Neural crest cell (in vitro differentiated cells): ENCODE measurements at regions not wholly inside any gene's neighbourhood (a gene's known extent, or its start where the extent isn't known, plus 50 kb on each side); places are given as distances from the start of the nearest gene placed in this dataset.

Experiments
- DNase-seq: peaks from one replicate; pipeline ENCODE4 v3.0.0; 2021; ENCODE audit warnings: low read depth, mixed read lengths, low spot score
- H3K27ac Mint-ChIP-seq: one replicate; pipeline ENCODE4 v1.8.0; 2021; ENCODE audit warnings: mild to moderate bottlenecking, mixed read lengths; ENCODE audit not compliant: unreplicated experiment
- H3K27me3 Mint-ChIP-seq: 2 replicates; pipeline ENCODE4 v1.8.0; 2021; ENCODE audit warnings: low read depth, mild to moderate bottlenecking, mixed read lengths
- H3K36me3 Mint-ChIP-seq: 2 replicates; pipeline ENCODE4 v1.8.0; 2021; ENCODE audit warnings: low read depth, mild to moderate bottlenecking, mixed read lengths
- H3K4me1 Mint-ChIP-seq: 2 replicates; pipeline ENCODE4 v1.8.0; 2021; ENCODE audit warnings: mixed read lengths
- H3K4me3 Mint-ChIP-seq: one replicate; pipeline ENCODE4 v1.8.0; 2021; ENCODE audit warnings: mild to moderate bottlenecking, mixed read lengths
- H3K9me3 Mint-ChIP-seq: 2 replicates; pipeline ENCODE4 v1.8.0; 2021; ENCODE audit warnings: mixed read lengths
- CTCF ChIP-seq: fragments of 200-600 bp; sonication (generic); conservative IDR thresholded peaks from 2 replicates; pipeline ENCODE4 v1.5.0; 2021; ENCODE audit warnings: antibody characterized with exemption, mild to moderate bottlenecking

GRCh38 chr11:27263986-27264385 lies 99.0 kb downstream of the CCDC34 start:
- DNase-seq: no peak
- Mint-ChIP-seq H3K9me3 (peaks cover 8% of the 10 kb centered on the region), H3K27me3 (no peaks in the 10 kb centered on the region), H3K36me3 (peaks cover 3% of the 10 kb centered on the region), H3K27ac (no peak overlapping the region), H3K4me1 (no peaks in the 10 kb centered on the region), H3K4me3 (no peak overlapping the region)
- no peak for TF ChIP-seq CTCF

DNA sequence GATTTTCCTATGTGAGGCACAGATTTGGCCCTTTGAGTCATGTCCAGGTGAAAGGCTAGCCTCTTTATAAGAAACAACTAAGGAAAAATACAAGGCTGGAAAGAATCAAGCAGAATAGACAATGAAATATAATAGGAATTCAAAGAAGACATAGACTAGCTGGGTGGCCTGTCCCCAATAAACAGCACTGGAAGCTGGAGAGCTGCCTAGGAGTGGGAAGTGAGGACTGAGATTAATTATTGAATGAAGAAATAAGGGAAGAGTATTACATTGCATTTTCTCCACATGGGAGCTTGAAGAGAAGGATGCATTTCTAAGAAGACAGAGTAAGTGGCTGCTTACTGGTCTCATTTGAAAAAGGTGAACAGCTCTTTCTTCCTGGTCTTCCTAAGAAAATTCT lies 100.0 kb downstream of the CCDC34 start:
- no peaks in the 10 kb centered on the region for H3K4me1 Mint-ChIP-seq
- H3K9me3 Mint-ChIP-seq: peaks cover 5% of the 10 kb centered on the region
- H3K36me3 Mint-ChIP-seq: no peaks in the 10 kb centered on the region
- no peak for TF ChIP-seq CTCF
- no peak overlapping the region for H3K4me3 Mint-ChIP-seq
- DNase-seq: no peak
- no peak overlapping the region for H3K27ac Mint-ChIP-seq
- no peaks in the 10 kb centered on the region for H3K27me3 Mint-ChIP-seq

DNA sequence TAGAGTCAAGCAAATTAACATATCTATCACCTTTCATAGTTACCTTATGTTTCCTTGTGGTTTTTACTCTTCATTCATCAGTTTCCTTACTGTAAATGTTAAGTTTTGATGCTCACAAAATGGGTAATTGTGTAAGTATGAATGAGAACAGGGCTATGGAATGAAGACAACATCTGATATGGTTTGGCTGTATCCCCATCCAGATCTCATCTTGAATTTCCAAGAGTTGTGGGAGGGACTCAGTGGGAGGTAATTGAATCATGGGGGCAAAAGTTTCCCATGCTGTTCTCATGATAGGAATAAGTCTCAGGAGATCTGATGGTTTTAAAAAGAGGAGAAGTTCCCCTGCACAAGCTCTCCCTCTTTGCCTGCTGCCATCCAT lies 107.6 kb downstream of the CCDC34 start:
- no peak for TF ChIP-seq CTCF
- Mint-ChIP-seq H3K27ac (peak overlapping the region; percentile 32), H3K36me3 (no peaks in the 10 kb centered on the region), H3K4me3 (no peak overlapping the region), H3K4me1 (no peaks in the 10 kb centered on the region), H3K27me3 (no peaks in the 10 kb centered on the region), H3K9me3 (peaks cover 2% of the 10 kb centered on the region)
- DNase-seq: no peak

- Mint-ChIP-seq H3K27ac (no peak overlapping the region), H3K9me3 (peaks cover 2% of the 10 kb centered on the region), H3K27me3 (no peaks in the 10 kb centered on the region), H3K4me3 (no peak overlapping the region), H3K36me3 (no peaks in the 10 kb centered on the region), H3K4me1 (no peaks in the 10 kb centered on the region)
- no peak for DNase-seq
- TF ChIP-seq CTCF: no peak
These were observed 108.1 kb downstream of the CCDC34 start for GRCh38 chr11:27254744-27255446.

GRCh38 chr11:27253224-27253623 lies 109.8 kb downstream of the CCDC34 start:
- no peaks in the 10 kb centered on the region for H3K27me3 Mint-ChIP-seq
- TF ChIP-seq CTCF: no peak
- peaks cover 2% of the 10 kb centered on the region for H3K9me3 Mint-ChIP-seq
- no peak overlapping the region for H3K4me3 Mint-ChIP-seq
- no peak for DNase-seq
- no peak overlapping the region for H3K27ac Mint-ChIP-seq
- no peaks in the 10 kb centered on the region for H3K36me3 Mint-ChIP-seq
- peaks cover 3% of the 10 kb centered on the region for H3K4me1 Mint-ChIP-seq
